MCF 10A (cell line): ENCODE measurements at regions not wholly inside any gene's neighbourhood (a gene's known extent, or its start where the extent isn't known, plus 50 kb on each side); places are given as distances from the start of the nearest gene placed in this dataset.
"Not testable (repeated sequence)": the region's sequence is repeated elsewhere in the genome, so short reads cannot be mapped to it uniquely, and the experiment has no call there.

ENCODE experiments used
- BruUV-seq: library from RNA; stranded (reverse); fragments of 400-500 nt; replicated peaks from 2 replicates; lab custom pipeline; 2021; lab: Mats Ljungman, UMichigan
- CTCF ChIA-PET: fragments of 300-600 bp; sonication (Branson Sonifier 250); formaldehyde crosslinking; extraction: SDS; loops from one replicate; lab custom pipeline; 2021; ENCODE audit warnings: antibody characterized with exemption, inconsistent platforms; lab: Yijun Ruan, JAX
- POLR2A ChIA-PET: fragments of 300-600, 350-650 bp; sonication (Branson Sonifier 250); formaldehyde crosslinking; extraction: SDS; loops from one replicate; lab custom pipeline; 2020; ENCODE audit warnings: antibody characterized with exemption, inconsistent platforms; lab: Yijun Ruan, JAX
- DNase-seq: peaks from one replicate; pipeline ENCODE4 v3.0.0-alpha.2; 2018; ENCODE audit not compliant: unreplicated experiment
- H3K27ac Mint-ChIP-seq: one replicate; pipeline ENCODE4 v1.8.0; 2022; ENCODE audit warnings: mild to moderate bottlenecking, low read depth, mixed read lengths; ENCODE audit not compliant: unreplicated experiment
- H3K27me3 Mint-ChIP-seq: one replicate; pipeline ENCODE4 v1.8.0; 2022; ENCODE audit warnings: mixed read lengths; ENCODE audit not compliant: insufficient read depth, unreplicated experiment
- H3K36me3 Mint-ChIP-seq: one replicate; pipeline ENCODE4 v1.8.0; 2022; ENCODE audit warnings: mild to moderate bottlenecking, moderate library complexity, mixed read lengths; ENCODE audit not compliant: insufficient read depth, unreplicated experiment
- H3K4me1 Mint-ChIP-seq: one replicate; pipeline ENCODE4 v1.8.0; 2022; ENCODE audit warnings: mixed read lengths; ENCODE audit not compliant: insufficient read depth, unreplicated experiment
- H3K4me3 Mint-ChIP-seq: one replicate; pipeline ENCODE4 v1.8.0; 2022; ENCODE audit warnings: mild to moderate bottlenecking, moderate library complexity, mixed read lengths; ENCODE audit not compliant: unreplicated experiment
- H3K9me3 Mint-ChIP-seq: one replicate; pipeline ENCODE4 v1.8.0; 2022; ENCODE audit warnings: mixed read lengths; ENCODE audit not compliant: unreplicated experiment
- intact Hi-C: fragments of 100-400 bp; cut with micrococcal nuclease; formaldehyde crosslinking; loops from 2 replicates; pipeline ENCODE4 v1.14.1; 2022
- TF ChIP-seq, protein P1 (sequence below): fragments of 200-600 bp; IDR thresholded peaks from one replicate; pipeline ENCODE4 v1.8.0; 2022; ENCODE audit warnings: antibody characterized with exemption, mild to moderate bottlenecking; ENCODE audit not compliant: unreplicated experiment

DNA sequence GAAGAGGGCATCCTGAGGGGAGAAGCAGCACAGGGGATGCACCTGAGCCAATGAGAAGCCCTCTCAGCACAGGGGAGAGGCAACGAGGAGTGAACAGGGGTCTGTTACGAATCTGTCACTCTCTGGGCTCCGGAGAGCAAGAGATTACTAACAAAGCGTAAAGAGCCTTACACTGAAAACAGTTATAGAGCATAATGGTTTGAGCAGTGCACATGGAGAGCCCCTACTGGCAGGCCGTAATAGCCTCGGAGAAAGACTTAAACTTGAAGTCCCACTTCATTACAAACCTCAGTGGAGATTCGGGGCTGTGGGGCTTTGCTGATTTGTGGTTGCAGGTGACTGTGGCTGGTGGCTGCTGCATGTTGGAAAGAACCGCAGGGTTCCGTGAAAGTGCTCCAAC lies 271.5 kb upstream of the TMC3 start:
- no peak for DNase-seq
- Mint-ChIP-seq H3K27me3 (no peaks in the 10 kb centered on the region), H3K27ac (no peak overlapping the region), H3K36me3 (no peaks in the 10 kb centered on the region), H3K9me3 (no peaks in the 10 kb centered on the region), H3K4me1 (peaks cover 6% of the 10 kb centered on the region), H3K4me3 (no peak overlapping the region)
- CTCF ChIA-PET: no interaction called here
- BruUV-seq: no TSS peak
- intact Hi-C loops: no loop called here
- TF ChIP-seq, protein P1, sequence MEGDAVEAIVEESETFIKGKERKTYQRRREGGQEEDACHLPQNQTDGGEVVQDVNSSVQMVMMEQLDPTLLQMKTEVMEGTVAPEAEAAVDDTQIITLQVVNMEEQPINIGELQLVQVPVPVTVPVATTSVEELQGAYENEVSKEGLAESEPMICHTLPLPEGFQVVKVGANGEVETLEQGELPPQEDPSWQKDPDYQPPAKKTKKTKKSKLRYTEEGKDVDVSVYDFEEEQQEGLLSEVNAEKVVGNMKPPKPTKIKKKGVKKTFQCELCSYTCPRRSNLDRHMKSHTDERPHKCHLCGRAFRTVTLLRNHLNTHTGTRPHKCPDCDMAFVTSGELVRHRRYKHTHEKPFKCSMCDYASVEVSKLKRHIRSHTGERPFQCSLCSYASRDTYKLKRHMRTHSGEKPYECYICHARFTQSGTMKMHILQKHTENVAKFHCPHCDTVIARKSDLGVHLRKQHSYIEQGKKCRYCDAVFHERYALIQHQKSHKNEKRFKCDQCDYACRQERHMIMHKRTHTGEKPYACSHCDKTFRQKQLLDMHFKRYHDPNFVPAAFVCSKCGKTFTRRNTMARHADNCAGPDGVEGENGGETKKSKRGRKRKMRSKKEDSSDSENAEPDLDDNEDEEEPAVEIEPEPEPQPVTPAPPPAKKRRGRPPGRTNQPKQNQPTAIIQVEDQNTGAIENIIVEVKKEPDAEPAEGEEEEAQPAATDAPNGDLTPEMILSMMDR: no peak
- POLR2A ChIA-PET: no interaction called here

DNA sequence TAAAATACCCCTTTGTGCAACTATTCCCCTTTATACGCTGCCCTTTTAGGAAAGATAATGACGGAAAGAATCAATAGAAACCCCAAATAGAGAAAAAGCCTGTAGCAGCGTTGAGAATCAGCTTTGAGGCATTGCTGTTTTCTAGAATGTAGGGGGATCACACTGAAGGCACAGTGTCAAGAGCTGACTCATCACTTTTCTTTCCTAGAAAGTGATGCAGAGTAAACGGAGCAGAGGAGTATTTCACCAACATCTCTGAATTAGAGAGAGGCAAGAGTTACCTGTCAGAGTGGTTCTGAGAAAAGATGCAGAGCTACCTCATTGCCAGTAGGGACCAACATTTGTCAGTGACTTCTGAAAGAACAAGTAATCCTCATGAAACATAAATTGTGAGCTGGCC lies 269.8 kb upstream of the TMC3 start:
- Mint-ChIP-seq H3K4me1 (peaks cover 6% of the 10 kb centered on the region), H3K27me3 (no peaks in the 10 kb centered on the region), H3K27ac (no peak overlapping the region), H3K4me3 (no peak overlapping the region), H3K9me3 (no peaks in the 10 kb centered on the region), H3K36me3 (no peaks in the 10 kb centered on the region)
- CTCF ChIA-PET: no interaction called here
- POLR2A ChIA-PET: interaction anchor here (0.6 kb wide), 1 partner anchor 268 kb away, joined by 3 read pairs; no protein-coding TSS in a partner anchor
- intact Hi-C loops: no loop called here
- TF ChIP-seq, protein P1: no peak
- no TSS peak for BruUV-seq
- no peak for DNase-seq

DNA sequence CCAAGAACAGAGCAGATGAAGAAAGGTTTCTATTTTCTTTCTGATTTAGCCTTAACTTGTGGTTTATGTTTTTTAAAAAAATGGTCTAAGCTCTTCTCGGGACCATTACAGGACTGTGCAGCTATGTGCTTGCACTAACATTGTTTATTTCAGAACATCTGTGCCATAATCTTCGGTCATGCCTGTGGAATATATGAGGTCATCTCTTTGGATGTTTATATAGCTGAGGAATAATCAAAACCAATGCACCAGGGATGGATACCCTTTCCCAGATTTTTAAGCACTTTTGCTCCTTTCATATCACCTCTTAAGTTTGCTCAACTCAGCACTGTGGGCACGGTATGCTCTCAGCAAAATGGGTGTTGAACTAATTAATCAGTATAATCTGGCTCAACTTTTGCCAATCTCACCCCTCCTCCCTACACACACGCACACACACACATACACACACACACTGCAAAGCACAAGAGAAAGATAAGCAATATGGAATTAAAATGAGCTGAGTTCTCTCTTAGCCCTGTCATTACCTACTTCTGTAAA lies 268.5 kb upstream of the TMC3 start:
- no peak for DNase-seq
- intact Hi-C loops: no loop called here
- no peaks in the 10 kb centered on the region for H3K27me3 Mint-ChIP-seq
- BruUV-seq: no TSS peak
- H3K36me3 Mint-ChIP-seq: no peaks in the 10 kb centered on the region
- TF ChIP-seq, protein P1: no peak
- peaks cover 6% of the 10 kb centered on the region for H3K4me1 Mint-ChIP-seq
- POLR2A ChIA-PET: no interaction called here
- no peaks in the 10 kb centered on the region for H3K9me3 Mint-ChIP-seq
- CTCF ChIA-PET: interaction anchor here (0.7 to 0.9 kb wide), 2 partner anchors 9 to 298 kb away, joined by 3 to 4 read pairs; no protein-coding TSS in a partner anchor
- H3K27ac Mint-ChIP-seq: no peak overlapping the region
- H3K4me3 Mint-ChIP-seq: no peak overlapping the region

DNA sequence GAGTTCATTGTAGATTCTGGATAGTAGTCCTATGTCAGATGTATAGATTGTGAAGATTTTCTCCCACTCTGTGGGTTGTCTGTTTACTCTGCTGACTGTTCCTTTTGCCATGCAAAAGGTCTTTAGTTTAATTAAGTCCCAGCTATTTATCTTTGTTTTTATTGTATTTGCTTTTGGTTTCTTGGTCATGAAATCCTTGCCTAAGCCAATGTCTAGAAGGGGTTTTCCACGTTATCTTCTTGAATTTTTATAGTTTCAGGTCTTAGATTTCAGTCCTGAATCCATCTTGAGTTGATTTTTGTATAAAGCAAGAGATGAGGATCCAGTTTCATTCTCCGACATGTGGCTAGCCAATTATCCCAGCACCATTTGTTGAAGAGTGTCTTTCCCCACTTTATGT lies 262.1 kb upstream of the TMC3 start:
- POLR2A ChIA-PET: interaction anchor here (0.6 to 0.7 kb wide), 2 partner anchors 19 to 157 kb away, joined by 3 to 4 read pairs; no protein-coding TSS in a partner anchor

More for the DNA sequence above, 262.1 kb upstream of the TMC3 start:
- H3K27ac Mint-ChIP-seq, BruUV-seq, H3K4me3 Mint-ChIP-seq, H3K9me3 Mint-ChIP-seq, H3K36me3 Mint-ChIP-seq, H3K27me3 Mint-ChIP-seq, DNase-seq, CTCF ChIA-PET, H3K4me1 Mint-ChIP-seq, intact Hi-C loops: not testable (repeated sequence)
